ENCODE measurements at regions not wholly inside any gene's neighbourhood (a gene's known extent, or its start where the extent isn't known, plus 50 kb on each side); places are given as distances from the start of the nearest gene placed in this dataset.

DNA sequence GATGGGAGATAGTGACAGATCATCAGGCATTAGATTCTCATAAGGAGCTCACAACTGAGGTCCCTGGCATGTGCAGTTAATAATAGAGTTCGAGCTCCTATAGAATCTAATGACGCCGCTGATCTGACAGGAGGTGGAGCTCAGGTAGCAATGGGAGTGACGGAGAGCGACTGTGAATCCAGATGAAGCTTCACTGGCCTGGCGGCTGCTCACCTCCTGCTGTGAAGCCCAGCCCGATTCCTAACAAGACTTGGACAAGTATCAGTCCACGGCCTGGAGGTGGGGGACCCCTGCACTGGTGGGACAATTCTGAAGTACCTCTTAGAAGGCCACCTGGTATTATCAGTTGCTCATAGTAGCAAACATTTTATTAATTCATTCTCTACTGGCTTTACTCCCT, 377.9 kb upstream of the ITGA1 start:
- DNase-seq (ENCODE audit: low read depth) = no peak

DNA sequence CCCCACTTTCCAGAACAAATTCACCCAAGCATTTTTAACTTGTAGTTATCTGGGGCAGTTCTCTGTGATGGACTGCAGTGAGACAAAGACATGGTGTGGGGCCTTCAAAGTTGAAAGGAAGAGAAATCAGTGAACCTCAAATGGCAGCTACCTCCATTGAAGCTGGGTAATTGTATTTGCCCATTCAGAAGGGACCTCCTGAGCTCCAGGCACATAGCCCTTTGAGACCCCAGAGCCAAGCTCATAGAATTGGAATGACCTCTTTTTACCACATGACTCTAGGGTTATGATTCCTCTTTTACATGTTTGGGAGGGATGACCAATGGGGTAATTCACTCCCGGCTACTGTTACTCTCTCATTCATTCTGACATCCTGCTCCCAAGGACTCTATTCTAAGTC, 368.4 kb upstream of the ITGA1 start:
- no peak for DNase-seq (ENCODE audit: low read depth)

DNA sequence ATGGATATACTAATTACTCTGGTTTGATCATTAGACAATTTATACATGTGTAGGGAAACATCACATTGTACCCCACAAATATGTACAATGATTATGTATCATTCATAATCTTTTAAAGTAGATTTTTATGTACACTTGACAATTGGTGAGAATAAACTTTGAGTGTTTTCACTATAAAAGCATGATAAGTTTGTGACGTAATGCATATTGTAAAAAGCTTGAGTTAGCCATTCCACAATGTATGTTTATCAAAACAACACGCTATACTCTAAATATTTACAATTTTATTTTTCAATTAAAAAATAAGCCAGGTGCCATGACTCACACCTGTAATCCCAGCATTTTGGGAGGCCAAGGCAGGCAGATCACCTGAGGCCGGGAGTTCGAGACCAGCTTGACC, 360.1 kb upstream of the ITGA1 start:
- DNase-seq (ENCODE audit: low read depth) = no peak

DNA sequence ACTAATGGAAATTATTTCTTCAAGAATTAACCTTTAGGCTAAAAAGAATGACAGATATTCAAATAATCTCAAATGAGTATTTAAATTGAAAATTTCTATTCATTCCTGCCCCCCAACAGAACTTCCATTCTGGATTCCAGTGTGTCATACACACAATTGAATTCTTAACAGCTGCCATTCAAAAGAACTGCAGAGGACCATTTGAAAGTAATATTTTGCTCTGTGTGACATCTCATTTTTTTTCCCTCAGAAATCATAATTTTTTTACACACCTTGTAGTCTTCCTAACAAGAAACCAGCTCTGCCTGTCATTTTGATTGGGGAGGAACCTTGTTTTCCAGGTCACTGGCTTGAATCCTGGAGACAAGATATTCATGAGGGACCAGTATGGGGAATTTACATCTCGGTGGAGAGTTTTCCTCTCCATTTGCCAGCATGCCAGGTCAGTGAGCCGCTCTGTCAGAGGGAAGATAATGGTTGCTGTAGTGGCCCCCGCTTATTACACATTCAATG, 358.7 kb upstream of the ITGA1 start:
- DNase-seq (ENCODE audit: low read depth) = no peak

DNA sequence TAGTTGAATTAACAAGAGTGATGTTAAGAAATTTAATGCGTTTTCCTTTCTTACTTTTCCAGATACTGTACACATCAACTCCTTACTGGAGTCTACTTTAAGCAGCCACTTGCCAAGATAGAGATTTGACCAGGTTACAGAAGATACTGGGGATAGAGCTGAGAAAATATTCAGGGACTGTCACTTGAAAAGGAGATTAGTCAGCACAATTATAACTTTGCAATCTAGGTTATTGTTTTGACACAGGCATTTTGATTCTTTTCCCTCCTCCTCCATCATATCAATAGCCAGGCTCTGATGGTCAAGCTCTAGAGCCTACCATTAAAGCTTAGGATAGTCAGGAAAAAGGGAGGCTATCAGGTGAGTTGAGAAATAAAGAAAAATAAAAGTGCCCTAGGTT, 345.9 kb upstream of the ITGA1 start:
- no peak for DNase-seq (ENCODE audit: low read depth)

DNA sequence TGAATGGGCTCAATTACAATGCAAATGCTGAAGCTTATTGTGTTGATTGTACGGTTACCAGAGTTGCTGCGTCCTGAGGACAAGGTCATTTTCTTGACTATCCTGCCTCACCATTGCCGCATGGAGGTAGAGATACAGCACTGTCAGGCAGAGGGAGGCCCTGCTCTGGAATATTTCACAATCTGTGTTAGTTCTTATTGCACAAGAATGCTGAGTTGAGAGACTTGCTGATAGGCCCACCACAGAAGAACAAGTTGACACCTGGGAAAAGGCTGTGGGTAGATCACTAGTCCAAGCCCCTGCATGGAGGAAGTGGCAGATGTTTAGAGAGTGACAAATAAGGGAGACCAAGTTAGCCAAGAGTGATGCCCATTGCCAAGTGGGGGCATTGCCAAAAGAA, 344.5 kb upstream of the ITGA1 start:
- DNase-seq (ENCODE audit: low read depth) = no peak

DNA sequence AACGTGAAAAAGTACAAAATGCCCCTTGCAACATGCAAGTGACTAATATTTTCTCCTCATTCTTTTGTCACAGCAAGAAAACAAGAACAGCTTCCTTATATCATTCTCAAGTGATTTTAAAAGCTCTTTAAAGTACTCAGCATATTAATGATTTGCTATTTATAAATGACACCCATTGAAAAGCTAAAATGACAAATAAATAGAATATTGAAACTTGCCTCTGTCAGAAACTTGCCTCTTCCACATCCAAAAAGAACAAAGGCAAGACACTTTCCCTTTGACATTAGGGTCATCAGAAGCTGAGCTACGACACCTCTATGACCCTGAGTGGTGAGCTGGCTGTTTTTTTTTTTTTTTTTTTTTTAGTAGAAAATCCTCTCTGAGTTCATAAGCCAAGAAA, 339.6 kb upstream of the ITGA1 start:
- DNase-seq (ENCODE audit: low read depth) = no peak

DNA sequence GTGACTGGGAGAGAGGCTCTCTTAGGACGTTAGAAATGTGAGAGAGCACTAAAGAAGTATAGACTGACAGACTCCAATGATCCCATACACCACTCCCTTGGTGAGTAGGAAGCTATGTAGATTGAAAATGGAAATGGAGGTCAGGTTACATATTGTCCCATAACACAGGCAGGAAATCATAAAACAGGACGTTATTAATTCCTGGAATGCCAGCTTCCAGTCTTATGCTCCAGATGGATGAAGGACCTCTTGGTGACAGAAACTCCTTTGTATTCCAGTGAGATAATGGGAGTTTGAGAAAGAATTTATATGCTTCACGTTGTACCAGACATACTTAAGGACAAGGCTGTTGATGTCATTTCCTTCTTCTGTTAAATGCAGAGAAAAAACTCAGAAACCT, 338.2 kb upstream of the ITGA1 start:
- DNase-seq (ENCODE audit: low read depth) = no peak

DNA sequence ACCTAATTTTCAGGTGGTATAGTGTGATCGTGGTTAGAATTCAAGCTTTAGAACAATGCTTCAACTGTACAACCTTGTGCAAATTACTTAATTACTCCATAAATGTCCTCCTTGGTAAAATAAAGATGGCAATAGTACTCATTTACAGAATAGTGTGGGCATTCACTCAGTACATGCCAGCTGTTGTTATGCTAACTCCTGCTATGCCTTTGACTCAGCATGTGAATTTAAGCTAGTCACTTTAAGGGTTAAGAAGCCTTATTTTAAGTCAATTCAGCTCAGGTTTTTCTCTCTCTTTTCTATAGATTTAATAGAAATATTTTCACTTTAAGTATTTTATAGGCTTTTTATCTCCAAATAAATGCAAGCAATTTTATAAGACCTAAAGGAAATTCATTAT, 335.6 kb upstream of the ITGA1 start:
- DNase-seq (ENCODE audit: low read depth) = no peak

DNA sequence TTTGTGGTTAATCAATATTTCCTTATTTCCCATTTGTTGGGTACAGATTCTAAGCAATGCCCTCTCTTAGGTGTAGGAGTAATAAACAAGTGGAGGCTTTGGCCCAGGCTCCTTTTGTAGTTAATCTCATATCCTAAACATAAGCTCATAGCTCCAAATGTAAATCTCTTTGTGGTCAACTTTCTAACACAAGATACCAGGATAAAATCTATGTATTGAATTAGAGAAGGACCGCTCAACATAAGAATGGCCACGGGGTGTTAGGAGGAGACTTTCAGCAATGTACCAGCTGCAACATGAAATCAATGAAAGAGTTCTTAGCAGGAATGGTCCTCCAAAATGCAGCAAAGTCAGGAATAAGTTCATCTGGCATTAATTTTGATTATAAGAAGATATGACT, 334.5 kb upstream of the ITGA1 start:
- DNase-seq (ENCODE audit: low read depth) = no peak

DNA sequence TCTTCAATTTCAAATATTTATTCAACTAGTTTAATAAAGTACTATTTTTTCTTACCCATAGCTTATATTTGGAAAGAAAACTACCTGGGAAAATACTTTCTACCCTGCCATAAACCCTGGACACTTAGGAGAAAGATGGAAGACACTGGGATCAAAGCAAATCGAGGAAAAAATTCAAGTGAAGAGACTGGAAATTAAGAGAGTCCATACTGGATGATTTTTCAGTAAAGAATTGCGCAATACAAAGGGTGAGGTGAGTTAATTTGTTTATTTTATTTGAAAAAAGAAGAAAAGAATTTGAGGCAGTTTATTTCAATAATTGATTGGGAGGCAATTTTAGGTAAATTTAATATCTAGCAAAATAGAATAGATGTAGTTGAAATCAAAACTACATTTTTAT, 331.8 kb upstream of the ITGA1 start:
- DNase-seq (ENCODE audit: low read depth) = no peak

DNA sequence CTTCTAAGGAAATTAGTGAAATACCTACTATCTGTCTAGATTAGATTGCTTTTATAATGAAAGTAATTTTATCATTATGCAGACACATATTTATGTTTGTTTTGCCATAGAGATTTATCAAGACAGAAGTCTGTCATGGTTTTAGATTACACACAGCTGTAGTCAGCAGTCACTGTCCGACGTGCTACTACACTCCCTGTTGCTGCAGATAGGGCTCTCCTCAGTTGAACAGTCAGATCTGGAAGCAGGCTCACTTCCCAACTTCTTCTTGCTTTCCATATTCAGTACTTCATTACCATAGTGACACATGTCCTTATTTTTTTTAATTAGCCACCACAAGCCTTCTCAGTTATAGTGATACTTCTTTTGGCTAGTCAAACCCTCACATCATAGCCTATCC, 329.9 kb upstream of the ITGA1 start:
- no peak for DNase-seq (ENCODE audit: low read depth)

DNA sequence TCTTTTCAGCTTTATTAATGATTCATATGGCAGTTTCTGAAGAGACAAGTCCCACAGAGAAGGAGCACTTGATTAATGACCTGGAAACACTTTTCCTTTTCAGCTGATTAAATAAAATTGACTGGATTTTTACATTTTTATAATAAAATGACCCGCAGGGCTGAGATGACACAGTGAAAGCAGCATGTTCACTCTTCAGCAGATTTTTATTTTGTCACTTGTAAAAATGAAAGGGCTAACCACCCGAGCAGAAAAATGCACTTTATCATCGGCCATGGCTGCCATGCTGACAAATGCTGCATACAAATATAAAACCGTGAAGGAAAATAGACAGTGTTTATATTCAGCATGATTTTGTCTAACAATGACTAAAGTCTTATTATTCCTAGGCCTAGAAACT, 321.6 kb upstream of the ITGA1 start:
- DNase-seq (ENCODE audit: low read depth) = no peak

DNA sequence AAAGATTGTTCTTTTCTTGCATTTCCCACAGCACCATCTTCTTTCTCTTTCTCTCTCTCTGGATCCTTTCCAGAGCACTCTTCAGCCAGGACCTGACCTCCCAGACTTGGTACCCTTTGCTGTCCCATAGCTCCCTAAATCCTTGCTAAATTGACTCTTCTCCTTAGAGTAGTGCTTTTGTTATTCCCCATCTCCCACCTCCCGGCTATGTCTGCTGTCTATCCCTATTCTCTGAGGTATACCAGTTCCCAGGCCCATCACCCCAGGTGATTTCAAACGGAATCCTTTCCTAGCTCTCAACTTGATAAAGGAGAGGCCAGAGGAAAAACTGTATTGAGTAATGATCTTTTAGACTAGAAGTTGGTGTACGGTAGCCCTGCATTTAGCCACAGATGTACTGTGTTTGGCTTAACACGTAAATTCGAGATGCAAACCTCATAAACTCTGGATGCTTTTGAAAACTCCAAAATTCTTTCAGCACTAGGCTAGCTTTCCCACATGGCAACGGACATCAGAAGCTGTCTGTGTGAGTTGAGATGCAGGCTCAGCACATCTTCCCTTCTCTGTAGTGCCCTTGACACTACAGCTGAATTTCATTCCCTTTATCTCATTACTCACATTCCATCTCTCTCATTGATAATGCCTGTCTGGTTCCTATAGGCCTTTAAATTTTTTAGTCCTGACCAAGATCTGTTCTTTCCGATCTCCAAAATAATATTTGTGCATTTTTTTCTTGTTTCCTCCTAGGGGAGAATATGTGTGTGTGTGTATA, 320.8 kb upstream of the ITGA1 start:
- DNase-seq (ENCODE audit: low read depth) = no peak

DNA sequence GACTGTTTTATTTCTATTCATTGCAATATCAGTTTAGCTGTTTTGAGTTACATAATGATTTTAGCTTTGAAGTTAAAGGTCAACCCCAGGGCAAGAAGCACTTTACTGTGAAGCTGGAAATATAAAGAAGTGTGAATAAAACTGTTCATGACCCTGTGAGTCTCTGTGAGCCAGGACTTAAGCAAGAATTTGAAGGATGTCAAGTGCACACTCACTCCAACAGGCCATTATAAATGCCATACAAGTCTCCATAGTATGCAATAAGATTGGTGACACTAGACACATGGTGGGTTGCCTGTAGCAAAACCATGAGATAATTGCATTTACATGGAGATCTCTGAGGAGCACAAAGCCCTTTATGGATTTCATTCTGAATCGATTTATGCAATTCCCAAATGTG, 318.7 kb upstream of the ITGA1 start:
- no peak for DNase-seq (ENCODE audit: low read depth)

DNA sequence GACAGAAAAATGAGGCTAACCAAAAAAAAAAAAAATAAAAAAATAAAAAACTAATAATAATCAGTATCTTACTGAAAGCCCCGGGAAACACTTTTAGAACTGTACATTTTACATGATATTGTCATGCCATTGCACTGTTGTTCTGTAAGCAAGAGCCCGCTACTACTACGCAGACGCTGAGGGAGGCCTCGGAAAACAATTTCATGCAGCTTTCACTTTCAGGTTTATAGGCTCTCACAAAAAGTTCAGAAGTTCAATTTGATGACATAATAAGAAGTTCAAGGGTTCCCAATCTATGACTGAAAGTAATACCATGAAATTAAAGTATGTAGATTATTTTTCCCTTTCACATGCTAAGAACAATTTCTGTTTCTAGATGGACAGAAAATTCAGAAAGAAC, 318.3 kb upstream of the ITGA1 start:
- no peak for DNase-seq (ENCODE audit: low read depth)

DNA sequence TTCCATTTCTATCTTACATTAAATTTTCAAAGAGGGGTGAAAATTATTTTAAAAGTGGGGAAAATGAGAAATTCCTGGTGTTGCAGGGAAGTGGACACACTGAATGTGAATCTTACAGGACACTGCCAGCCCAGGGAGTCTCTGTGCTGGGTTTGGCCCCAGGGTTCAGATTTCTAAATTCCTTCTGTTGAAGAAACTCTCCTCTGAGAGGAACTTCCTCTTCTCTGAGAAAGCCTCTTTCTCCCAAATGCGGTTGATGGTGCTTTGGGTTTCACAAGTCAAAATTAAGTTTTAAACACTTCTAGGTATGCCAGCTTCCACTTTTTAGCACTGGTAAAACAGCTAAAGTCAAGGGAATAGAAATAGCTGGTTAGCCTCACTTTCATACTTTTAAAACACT, 317.9 kb upstream of the ITGA1 start:
- no peak for DNase-seq (ENCODE audit: low read depth)

DNA sequence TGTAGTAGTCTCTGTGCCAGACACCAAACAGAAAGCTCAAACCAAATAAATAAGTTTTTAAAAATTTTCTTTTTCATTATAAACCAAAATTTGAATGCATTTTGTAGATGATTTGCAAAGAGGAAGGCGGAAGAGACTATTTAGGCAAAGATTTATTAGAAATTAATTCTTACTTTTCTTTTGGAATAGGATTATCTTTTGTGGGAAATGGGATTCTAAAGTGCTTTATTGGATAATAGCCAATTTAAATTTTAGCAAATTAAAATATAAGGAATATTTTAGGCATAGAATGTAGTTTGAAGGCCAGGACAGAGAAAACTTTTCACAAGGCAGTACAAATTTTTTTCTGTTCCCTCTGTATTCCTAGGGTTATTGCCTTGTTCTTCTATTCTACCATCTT, 311.4 kb upstream of the ITGA1 start:
- DNase-seq (ENCODE audit: low read depth) = no peak

DNA sequence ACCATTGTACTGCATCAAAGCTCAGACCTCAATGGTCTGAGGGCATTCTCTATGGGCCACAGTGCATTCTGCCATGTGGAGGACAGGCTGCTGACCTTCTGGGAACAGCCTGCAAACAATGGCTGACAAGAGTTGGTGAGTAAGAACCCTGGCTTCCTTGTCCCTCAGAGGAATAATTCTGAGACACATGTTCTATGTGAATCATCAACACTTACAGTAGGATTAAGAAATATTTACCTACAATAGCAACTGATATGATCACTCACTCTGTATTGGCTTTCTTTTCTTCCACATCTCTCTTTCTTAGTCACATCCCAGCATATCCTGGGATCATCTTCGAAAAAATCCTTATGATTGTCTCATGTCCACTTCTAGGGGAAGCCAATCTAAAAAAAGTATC, 306.5 kb upstream of the ITGA1 start:
- DNase-seq (ENCODE audit: low read depth) = no peak

DNA sequence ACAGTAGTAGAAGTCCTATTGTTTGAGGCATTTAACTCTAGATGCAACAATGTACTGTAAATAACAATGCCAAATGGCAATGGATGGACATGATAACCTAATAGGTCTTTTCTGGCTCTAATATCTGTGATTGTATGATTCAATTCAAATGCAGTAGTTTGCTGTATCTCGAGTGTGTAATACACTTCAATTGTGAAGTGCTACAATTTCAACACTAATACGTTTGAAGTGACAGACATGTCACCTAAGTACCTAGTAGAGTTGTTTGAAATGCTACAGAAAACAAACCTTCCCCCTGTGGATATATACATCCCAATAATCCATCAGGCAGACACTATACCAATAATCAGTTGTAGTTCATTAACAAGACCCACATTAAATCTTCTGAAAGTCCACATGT, 305.9 kb upstream of the ITGA1 start:
- no peak for DNase-seq (ENCODE audit: low read depth)

DNA sequence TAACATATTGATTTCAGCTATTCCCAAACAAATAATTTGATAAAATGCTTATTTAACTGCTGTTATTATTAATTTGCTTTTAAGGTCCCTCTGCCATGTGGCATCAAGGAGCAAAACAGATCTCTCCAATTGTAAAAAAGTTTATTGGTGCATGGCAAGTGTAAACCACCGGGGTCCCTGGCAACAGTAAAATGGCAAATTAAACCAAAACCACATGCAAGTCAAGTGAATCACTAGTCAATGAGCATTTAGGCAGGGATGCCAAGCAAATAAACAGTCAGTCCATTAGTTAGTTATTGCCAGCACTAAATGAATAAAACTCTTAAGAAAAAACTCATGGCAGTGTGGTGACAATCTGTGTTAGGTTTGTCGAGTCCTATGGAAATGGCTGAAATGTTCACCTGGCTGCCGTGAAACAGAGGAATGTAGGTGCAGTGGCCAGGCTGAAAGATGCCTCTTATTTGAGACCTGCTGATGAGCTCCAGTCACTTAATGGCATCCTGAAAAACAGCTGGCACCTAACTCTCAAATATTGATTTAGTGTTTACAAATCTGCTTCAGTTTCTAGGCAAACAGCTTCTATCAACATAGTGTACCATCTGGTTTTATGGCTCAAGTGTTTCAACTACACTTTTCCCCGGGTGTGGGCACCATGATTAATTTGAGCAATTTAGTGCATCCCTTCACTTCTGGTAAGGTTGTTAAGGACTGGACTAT, 296.5 kb upstream of the ITGA1 start:
- DNase-seq (ENCODE audit: low read depth) = no peak

DNA sequence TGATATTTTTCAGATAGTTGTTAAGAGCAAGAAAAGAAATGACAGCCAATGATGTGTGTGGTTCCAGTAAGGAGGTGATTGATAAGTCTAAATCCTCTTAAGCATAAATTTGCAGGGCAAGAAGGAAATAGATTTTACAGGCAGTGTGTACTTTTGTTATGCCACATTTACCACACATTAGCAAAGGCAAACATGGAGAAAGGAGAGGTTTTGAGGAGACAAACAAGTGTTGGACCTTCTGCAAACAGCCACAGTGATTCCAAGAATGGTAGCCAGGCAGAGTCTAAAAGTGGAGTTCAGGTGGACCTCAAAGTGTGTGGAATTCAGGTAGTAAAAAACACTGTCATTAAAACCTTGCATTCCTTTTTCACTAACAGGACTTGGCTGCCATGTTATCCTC, 295.9 kb upstream of the ITGA1 start:
- no peak for DNase-seq (ENCODE audit: low read depth)

DNA sequence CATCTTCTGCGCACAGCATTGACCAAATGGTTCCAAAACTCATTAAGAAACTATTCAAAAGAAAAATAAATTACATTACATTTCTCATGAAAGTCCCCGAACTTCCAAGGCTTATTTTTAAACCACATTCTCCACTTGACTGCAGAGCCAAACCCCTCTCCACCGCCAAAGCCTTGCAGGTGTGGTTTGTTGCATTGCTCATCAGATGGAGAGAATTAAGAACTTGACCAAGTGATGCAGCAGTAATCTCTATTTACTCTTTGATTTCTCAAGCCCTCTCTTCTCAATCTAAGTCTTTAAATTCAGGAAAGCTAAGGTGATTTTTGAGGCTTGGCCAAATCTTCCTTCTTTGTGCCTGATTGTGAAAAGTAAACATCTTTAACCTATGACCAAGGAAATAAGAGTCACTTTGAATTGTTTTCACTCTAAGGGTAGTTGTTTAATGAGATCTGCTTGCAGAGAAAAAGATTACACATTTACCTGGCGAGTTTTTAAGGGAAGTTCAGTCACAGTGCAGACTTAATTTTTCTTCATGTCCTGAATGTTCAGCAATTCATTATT, 290.5 kb upstream of the ITGA1 start:
- no peak for DNase-seq (ENCODE audit: low read depth)

Measured in M059J (cell line).